Chondrocyte (in vitro differentiated cells): ENCODE measurements at regions not wholly inside any gene's neighbourhood (a gene's known extent, or its start where the extent isn't known, plus 50 kb on each side); places are given as distances from the start of the nearest gene placed in this dataset.

ENCODE experiments used
- DNase-seq: peaks from one replicate; pipeline ENCODE4 v3.0.0; 2021; ENCODE audit warnings: mixed read lengths, low spot score
- H3K27ac Mint-ChIP-seq: one replicate; pipeline ENCODE4 v1.8.0; 2021; ENCODE audit warnings: mild to moderate bottlenecking, moderate library complexity, mixed read lengths; ENCODE audit not compliant: unreplicated experiment
- H3K27me3 Mint-ChIP-seq: 2 replicates; pipeline ENCODE4 v1.8.0; 2021; ENCODE audit warnings: low read depth, mixed read lengths
- H3K36me3 Mint-ChIP-seq: 2 replicates; pipeline ENCODE4 v1.8.0; 2021; ENCODE audit warnings: low read depth, mixed read lengths
- H3K4me1 Mint-ChIP-seq: 2 replicates; pipeline ENCODE4 v1.8.0; 2021; ENCODE audit warnings: low read depth, mild to moderate bottlenecking, mixed read lengths
- H3K4me3 Mint-ChIP-seq: one replicate; pipeline ENCODE4 v1.8.0; 2021; ENCODE audit warnings: mild to moderate bottlenecking, moderate library complexity, mixed read lengths; ENCODE audit not compliant: unreplicated experiment
- H3K9me3 Mint-ChIP-seq: 2 replicates; pipeline ENCODE4 v1.8.0; 2021; ENCODE audit warnings: low read depth, mixed read lengths
- TF ChIP-seq, protein P1 (sequence below): fragments of 200-600 bp; sonication (generic); IDR thresholded peaks from 2 replicates; pipeline ENCODE4 v1.5.0; 2021; ENCODE audit warnings: antibody characterized with exemption, mild to moderate bottlenecking, moderate library complexity

GRCh38 chr4:147388018-147388417, 92.9 kb upstream of the EDNRA start:
- Mint-ChIP-seq H3K4me1 (peaks cover 7% of the 10 kb centered on the region), H3K4me3 (no peak overlapping the region), H3K36me3 (no peaks in the 10 kb centered on the region), H3K27me3 (no peaks in the 10 kb centered on the region), H3K27ac (no peak overlapping the region), H3K9me3 (peaks cover 12% of the 10 kb centered on the region)
- TF ChIP-seq, protein P1, sequence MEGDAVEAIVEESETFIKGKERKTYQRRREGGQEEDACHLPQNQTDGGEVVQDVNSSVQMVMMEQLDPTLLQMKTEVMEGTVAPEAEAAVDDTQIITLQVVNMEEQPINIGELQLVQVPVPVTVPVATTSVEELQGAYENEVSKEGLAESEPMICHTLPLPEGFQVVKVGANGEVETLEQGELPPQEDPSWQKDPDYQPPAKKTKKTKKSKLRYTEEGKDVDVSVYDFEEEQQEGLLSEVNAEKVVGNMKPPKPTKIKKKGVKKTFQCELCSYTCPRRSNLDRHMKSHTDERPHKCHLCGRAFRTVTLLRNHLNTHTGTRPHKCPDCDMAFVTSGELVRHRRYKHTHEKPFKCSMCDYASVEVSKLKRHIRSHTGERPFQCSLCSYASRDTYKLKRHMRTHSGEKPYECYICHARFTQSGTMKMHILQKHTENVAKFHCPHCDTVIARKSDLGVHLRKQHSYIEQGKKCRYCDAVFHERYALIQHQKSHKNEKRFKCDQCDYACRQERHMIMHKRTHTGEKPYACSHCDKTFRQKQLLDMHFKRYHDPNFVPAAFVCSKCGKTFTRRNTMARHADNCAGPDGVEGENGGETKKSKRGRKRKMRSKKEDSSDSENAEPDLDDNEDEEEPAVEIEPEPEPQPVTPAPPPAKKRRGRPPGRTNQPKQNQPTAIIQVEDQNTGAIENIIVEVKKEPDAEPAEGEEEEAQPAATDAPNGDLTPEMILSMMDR: no peak
- DNase-seq: no peak

DNA sequence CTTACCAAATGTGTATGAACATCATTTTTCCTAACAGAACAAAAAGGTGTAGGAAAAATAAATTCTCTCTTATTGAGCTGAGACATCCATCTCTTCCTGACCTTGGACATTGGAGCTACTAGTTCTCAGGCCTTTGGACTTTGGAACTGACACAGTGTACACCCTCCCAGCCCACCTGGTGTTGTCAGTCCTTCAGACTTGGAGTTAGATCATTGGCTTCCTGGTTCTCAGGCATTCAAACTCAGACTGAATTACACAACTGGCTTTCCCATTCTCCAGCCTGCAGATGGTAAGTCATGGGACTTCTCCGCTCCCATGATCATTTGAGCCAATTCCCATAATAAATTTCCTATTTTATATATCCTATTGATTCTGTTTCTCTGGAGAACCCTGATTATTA, 84.8 kb upstream of the EDNRA start:
- TF ChIP-seq, protein P1: no peak
- H3K27me3 Mint-ChIP-seq: no peaks in the 10 kb centered on the region
- no peak overlapping the region for H3K4me3 Mint-ChIP-seq
- H3K36me3 Mint-ChIP-seq: peaks cover 2% of the 10 kb centered on the region
- no peak for DNase-seq
- no peaks in the 10 kb centered on the region for H3K4me1 Mint-ChIP-seq
- no peak overlapping the region for H3K27ac Mint-ChIP-seq
- peaks cover 22% of the 10 kb centered on the region for H3K9me3 Mint-ChIP-seq

GRCh38 chr4:147398556-147398955, 82.3 kb upstream of the EDNRA start:
- Mint-ChIP-seq H3K9me3 (peaks cover 16% of the 10 kb centered on the region), H3K27ac (no peak overlapping the region)
- TF ChIP-seq, protein P1: no peak

GRCh38 chr4:147400721-147401120, 80.2 kb upstream of the EDNRA start:
- H3K4me1 Mint-ChIP-seq: no peaks in the 10 kb centered on the region
- no peak for DNase-seq
- no peak overlapping the region for H3K27ac Mint-ChIP-seq
- H3K9me3 Mint-ChIP-seq: peaks cover 16% of the 10 kb centered on the region
- TF ChIP-seq, protein P1: no peak
- peaks cover 12% of the 10 kb centered on the region for H3K36me3 Mint-ChIP-seq
- no peak overlapping the region for H3K4me3 Mint-ChIP-seq
- H3K27me3 Mint-ChIP-seq: no peaks in the 10 kb centered on the region

More at GRCh38 chr4:147398556-147398955, 82.3 kb upstream of the EDNRA start:
- Mint-ChIP-seq H3K4me3 (no peak overlapping the region), H3K36me3 (peaks cover 2% of the 10 kb centered on the region), H3K4me1 (no peaks in the 10 kb centered on the region), H3K27me3 (no peaks in the 10 kb centered on the region)
- no peak for DNase-seq

GRCh38 chr4:147401221-147401620, 79.7 kb upstream of the EDNRA start:
- H3K27ac Mint-ChIP-seq: no peak overlapping the region
- TF ChIP-seq, protein P1: no peak
- DNase-seq: no peak
- no peak overlapping the region for H3K4me3 Mint-ChIP-seq
- H3K27me3 Mint-ChIP-seq: no peaks in the 10 kb centered on the region
- peaks cover 12% of the 10 kb centered on the region for H3K36me3 Mint-ChIP-seq
- H3K4me1 Mint-ChIP-seq: no peaks in the 10 kb centered on the region
- H3K9me3 Mint-ChIP-seq: peaks cover 11% of the 10 kb centered on the region
